AG09319 (cell line): ENCODE measurements at regions not wholly inside any gene's neighbourhood (a gene's known extent, or its start where the extent isn't known, plus 50 kb on each side); places are given as distances from the start of the nearest gene placed in this dataset.

Experiments
- DNase-seq: peaks from one replicate; pipeline ENCODE4 v3.0.0-alpha.2; 2010; ENCODE audit warnings: low read depth; ENCODE audit errors: extremely low read depth
- CTCF ChIP-seq: IDR thresholded peaks from 2 replicates; pipeline ENCODE4 v1.5.1; 2011; ENCODE audit warnings: low read depth, mild to moderate bottlenecking, inconsistent platforms, low read length, moderate library complexity

- no peak for DNase-seq
- no peak for TF ChIP-seq CTCF
Measured at GRCh38 chr3:104873331-104873730, 493.4 kb upstream of the ALCAM start.

DNA sequence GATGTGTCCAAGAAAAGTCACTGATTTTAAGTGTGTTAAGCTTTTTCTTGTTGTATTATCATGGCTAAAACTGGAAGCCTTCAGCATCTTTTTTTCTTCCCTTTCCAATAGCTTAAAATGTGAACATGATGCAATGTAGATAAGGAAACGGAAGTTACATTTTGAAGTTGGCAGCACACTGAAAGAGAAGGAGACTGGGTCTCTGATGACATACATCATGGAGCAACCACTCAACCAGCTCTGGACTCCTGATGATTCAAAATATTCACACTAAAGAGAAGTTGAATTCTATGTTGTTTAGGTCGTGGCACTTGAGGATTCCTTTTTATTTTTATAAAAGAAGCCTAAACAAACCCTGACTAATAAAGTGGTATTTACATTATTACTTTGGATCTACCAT is 488.3 kb upstream of the ALCAM start:
- no peak for TF ChIP-seq CTCF
- DNase-seq, result no peak

DNA sequence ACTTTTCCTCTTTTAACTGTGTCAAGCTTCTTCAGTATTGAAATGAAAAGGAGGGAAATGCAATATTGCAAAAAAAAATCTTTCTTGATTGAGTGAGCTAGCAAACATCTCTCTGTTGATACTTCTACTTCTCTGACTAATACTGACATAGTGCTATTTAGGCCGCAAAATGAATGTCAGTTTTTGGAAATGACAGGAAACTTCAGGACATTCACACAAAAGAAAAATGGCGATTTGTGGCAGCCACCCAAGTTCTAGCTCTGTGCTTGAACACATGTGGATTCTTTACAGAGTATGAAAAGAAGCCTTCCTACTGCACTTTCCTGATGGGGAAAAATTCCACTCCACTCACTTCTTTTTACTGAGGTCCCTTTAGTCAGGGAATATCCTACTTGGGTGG is 486.8 kb upstream of the ALCAM start:
- DNase-seq, result no peak
- TF ChIP-seq CTCF, result no peak

DNA sequence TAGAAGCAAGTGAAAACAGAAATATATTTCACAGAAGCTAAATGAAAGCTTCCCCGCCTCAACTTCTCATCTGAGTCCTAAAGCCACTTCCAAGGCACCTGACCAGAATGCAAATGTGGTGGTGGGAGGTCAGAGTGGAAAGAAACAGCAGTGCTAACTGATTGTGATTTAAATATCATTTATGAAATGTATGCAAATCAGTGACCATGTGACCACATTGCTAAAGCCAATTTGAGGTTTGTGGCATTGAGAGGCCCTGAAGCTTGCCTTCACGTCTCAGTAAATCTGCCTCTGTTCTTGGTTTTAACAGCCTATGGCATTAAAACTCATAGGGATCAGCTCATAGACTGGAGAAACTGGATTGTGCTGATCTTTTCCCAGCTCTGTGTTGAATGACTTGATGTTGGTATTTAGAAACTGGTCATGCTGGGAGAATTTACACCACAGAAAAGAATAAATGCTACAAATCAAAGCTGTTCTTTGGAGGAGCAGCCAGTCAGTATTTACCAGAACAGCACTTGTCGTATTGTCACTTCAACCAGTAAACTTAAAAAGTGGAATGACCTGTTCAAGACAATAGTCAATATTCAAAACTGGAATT is 481.4 kb upstream of the ALCAM start:
- no peak for DNase-seq
- no peak for TF ChIP-seq CTCF

- no peak for TF ChIP-seq CTCF
- no peak for DNase-seq
Measured at GRCh38 chr3:104886220-104886995, 480.3 kb upstream of the ALCAM start.

GRCh38 chr3:104887069-104887468 is 479.6 kb upstream of the ALCAM start:
- no peak for DNase-seq
- no peak for TF ChIP-seq CTCF

DNA sequence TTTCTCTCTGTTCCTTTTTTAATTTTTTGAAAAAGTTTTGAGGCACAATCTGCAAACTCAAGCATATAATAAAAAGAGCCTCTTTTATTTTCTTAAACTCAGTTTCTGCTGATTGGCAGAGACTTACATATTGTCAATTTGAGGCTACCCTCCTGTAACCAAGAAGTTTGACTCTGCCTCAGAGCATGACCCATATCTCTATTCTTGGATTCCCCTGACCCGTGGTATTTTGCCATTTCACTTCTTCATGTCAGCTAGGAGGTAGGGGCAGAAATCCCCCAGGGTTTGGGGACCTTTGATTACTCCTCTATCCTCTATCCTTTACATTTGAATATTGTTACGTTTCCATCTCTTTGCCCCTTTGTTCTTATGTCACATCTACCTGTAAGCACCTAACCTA is 479.1 kb upstream of the ALCAM start:
- no peak for DNase-seq
- TF ChIP-seq CTCF, result no peak
